Central memory CD4-positive, alpha-beta T cell (primary cell): ENCODE measurements at regions not wholly inside any gene's neighbourhood (a gene's known extent, or its start where the extent isn't known, plus 50 kb on each side); places are given as distances from the start of the nearest gene placed in this dataset.
"Not testable (repeated sequence)": the region's sequence is repeated elsewhere in the genome, so short reads cannot be mapped to it uniquely, and the experiment has no call there.

Experiments used
- DNase-seq: peaks from one replicate; pipeline ENCODE4 v3.0.0; 2022

GRCh38 chrX:26581091-26581490 is 365.1 kb downstream of the MAGEB5 start:
- no peak for DNase-seq

GRCh38 chrX:26580021-26580420 is 364.1 kb downstream of the MAGEB5 start:
- no peak for DNase-seq

- no peak for DNase-seq
These were observed 358.3 kb downstream of the MAGEB5 start for GRCh38 chrX:26574234-26574633.

GRCh38 chrX:26562156-26562555 is 346.2 kb downstream of the MAGEB5 start:
- DNase-seq: no peak

GRCh38 chrX:26559855-26560254 is 343.9 kb downstream of the MAGEB5 start:
- DNase-seq: no peak

GRCh38 chrX:26558719-26559386 is 342.9 kb downstream of the MAGEB5 start:
- no peak for DNase-seq

- no peak for DNase-seq
These were observed 341.8 kb downstream of the MAGEB5 start for GRCh38 chrX:26557691-26558321.

- not testable (repeated sequence) for DNase-seq
These were observed 309.8 kb downstream of the MAGEB5 start for GRCh38 chrX:26525768-26526167.

GRCh38 chrX:26522501-26522900 is 306.5 kb downstream of the MAGEB5 start:
- DNase-seq: no peak

GRCh38 chrX:26511589-26512363 is 295.8 kb downstream of the MAGEB5 start:
- DNase-seq: no peak

- DNase-seq: no peak
These were observed 255.0 kb downstream of the MAGEB5 start for GRCh38 chrX:26470941-26471340.

GRCh38 chrX:26466387-26466786 is 250.4 kb downstream of the MAGEB5 start:
- DNase-seq: no peak

- no peak for DNase-seq
These were observed 229.3 kb downstream of the MAGEB5 start for GRCh38 chrX:26445288-26445687.

- not testable (repeated sequence) for DNase-seq
These were observed 228.4 kb downstream of the MAGEB5 start for GRCh38 chrX:26444417-26444816.

GRCh38 chrX:26442340-26442739 is 226.4 kb downstream of the MAGEB5 start:
- no peak for DNase-seq

GRCh38 chrX:26414534-26414933 is 198.6 kb downstream of the MAGEB5 start:
- no peak for DNase-seq

- no peak for DNase-seq
These were observed 195.1 kb downstream of the MAGEB5 start for GRCh38 chrX:26411045-26411444.

- DNase-seq: no peak
These were observed 193.7 kb downstream of the MAGEB5 start for GRCh38 chrX:26409636-26410035.

GRCh38 chrX:26387906-26388305 is 171.9 kb downstream of the MAGEB5 start:
- DNase-seq: no peak

- no peak for DNase-seq
These were observed 160.2 kb downstream of the MAGEB5 start for GRCh38 chrX:26376037-26376708.

GRCh38 chrX:26375346-26375745 is 159.4 kb downstream of the MAGEB5 start:
- no peak for DNase-seq

GRCh38 chrX:26373829-26374228 is 157.9 kb downstream of the MAGEB5 start:
- DNase-seq: no peak

- DNase-seq: no peak
These were observed 137.0 kb downstream of the MAGEB5 start for GRCh38 chrX:26352891-26353430.
